ENCODE measurements at regions not wholly inside any gene's neighbourhood (a gene's known extent, or its start where the extent isn't known, plus 50 kb on each side); places are given as distances from the start of the nearest gene placed in this dataset.

DNA sequence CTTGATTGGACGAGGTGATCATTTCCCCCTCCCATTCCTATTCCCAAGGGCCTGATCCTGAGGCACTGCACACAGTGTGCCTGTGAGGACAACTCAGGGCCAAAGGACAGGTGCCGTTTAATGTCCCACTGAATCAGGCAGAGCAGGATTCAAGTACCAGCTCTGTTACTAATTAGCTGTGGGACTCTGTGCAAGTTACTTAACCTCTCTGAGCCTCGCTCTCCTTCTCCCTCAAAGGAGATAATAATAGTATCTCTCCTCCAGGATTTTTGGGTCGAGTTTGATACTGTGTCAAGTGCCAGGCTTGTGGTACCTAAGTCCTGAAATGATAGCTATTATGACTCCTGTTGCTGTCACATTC lies 86.8 kb upstream of the NKD1 start:
- TF ChIP-seq, protein P1, sequence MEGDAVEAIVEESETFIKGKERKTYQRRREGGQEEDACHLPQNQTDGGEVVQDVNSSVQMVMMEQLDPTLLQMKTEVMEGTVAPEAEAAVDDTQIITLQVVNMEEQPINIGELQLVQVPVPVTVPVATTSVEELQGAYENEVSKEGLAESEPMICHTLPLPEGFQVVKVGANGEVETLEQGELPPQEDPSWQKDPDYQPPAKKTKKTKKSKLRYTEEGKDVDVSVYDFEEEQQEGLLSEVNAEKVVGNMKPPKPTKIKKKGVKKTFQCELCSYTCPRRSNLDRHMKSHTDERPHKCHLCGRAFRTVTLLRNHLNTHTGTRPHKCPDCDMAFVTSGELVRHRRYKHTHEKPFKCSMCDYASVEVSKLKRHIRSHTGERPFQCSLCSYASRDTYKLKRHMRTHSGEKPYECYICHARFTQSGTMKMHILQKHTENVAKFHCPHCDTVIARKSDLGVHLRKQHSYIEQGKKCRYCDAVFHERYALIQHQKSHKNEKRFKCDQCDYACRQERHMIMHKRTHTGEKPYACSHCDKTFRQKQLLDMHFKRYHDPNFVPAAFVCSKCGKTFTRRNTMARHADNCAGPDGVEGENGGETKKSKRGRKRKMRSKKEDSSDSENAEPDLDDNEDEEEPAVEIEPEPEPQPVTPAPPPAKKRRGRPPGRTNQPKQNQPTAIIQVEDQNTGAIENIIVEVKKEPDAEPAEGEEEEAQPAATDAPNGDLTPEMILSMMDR (IDR thresholded peaks at IDR 0.05), result no peak
- H3K27me3 ChIP-seq (ENCODE audit: insufficient read depth in 3 of 3, low read length in 2 of 3), result peaks cover 0 to 16% (median 8%) of the 10 kb centered on the region in 3 donors
- no peaks in the 10 kb centered on the region for H3K9me3 ChIP-seq
- no peak overlapping the region for H3K4me3 ChIP-seq
- intact Hi-C loops (cut with DNase I), result no loop called here
- 72 to 87% (median 72%) methylated on average over 4 of the region's 4 CpGs for WGBS, 3 donors
- H3K4me1 ChIP-seq, result no peaks in the 10 kb centered on the region
- H3K27ac ChIP-seq, result no peak overlapping the region
- H3K36me3 ChIP-seq (ENCODE audit: insufficient read depth in 1 of 2, low read depth in 1 of 2), result no peaks in the 10 kb centered on the region
- no peak for DNase-seq
- no peak for ATAC-seq

DNA sequence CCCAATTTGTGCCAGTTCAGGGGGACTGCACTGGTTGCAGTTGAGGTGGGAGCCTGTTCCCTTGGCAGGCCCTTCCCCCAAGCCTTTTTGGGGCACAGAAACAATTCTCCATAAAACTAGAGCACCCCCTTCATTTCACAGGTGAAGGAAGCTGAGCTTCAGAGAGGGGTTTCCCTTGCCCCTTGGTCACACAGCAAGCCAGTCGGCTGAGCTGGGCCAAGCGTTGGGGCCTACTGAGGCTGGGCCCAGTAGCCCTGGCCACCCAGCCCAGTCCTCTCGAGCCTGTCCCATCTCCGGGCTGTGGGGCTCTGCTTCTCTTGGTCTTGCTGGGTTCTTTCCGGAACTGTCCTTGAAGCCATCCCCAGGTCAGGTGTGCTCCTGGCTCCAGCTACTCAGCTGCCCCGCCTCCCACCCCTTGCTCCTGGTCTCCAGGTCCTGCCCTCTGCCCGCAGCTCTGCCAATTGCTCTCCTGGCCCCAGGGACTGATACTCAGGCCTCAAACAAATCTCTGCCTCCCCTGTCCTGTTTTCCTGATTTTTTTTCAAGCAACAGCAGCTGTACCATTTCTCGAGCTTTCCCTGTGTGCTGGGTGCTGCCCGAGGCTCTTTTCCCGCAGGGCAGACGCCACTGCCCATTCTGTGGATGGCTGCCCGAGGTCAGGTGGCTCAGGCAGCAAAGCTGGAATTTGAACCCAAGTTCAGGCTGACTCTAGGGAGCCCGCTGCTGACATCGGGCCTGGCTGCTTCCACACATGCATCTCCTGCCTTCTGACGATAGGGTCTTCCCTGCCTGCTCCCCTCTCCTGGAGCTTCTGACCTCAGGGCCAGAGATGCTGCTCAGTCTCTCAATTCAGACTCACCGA lies 87.4 kb upstream of the NKD1 start:
- ATAC-seq, result no peak
- intact Hi-C loops (cut with DNase I), result no loop called here
- no peak overlapping the region for H3K27ac ChIP-seq
- no peaks in the 10 kb centered on the region for H3K4me1 ChIP-seq
- peaks cover 0 to 12% (median 8%) of the 10 kb centered on the region in 3 donors for H3K27me3 ChIP-seq (ENCODE audit: insufficient read depth in 3 of 3, low read length in 2 of 3)
- 80 to 84% (median 82%) methylated on average over 16 of the region's 16 CpGs for WGBS, 3 donors
- H3K9me3 ChIP-seq, result no peaks in the 10 kb centered on the region
- no peaks in the 10 kb centered on the region for H3K36me3 ChIP-seq (ENCODE audit: insufficient read depth in 1 of 2, low read depth in 1 of 2)
- H3K4me3 ChIP-seq, result no peak overlapping the region
- DNase-seq, result no peak
- TF ChIP-seq, protein P1 (IDR thresholded peaks at IDR 0.05), result no peak

DNA sequence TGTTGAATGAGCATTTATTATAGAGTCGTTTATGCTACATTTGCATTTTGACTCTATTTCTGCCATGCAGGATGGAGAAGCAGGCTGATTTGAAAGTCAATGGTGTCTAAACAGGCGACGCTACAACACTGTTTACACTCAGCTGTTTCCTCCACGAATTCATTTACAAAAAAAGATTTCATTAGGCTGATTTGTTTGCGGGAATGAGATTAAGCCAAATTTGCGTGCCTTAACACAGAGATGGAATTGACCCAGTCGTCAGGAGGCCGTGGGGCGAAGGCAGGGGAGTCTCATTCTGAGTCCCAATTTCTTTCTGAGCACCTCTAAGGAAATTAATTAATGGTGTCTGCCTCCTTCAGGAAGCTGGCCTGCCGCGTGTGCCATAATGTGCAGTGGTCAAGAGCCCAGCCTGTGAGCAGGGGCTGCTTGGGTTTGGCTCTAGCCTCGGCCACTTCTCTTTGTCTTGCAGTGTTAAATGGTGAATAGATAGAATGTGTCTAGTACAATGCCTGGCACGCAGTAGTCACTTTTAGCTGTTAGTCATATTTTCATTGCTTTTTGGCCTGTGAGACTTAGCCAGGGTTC lies 88.6 kb upstream of the NKD1 start:
- Histone ChIP-seq H3K9me3 (no peaks in the 10 kb centered on the region), H3K36me3 (ENCODE audit: insufficient read depth in 1 of 2, low read depth in 1 of 2) (no peaks in the 10 kb centered on the region), H3K4me3 (no peak overlapping the region), H3K27ac (no peak overlapping the region), H3K27me3 (ENCODE audit: insufficient read depth in 3 of 3, low read length in 2 of 3) (peaks cover 0 to 12% (median 8%) of the 10 kb centered on the region in 3 donors), H3K4me1 (no peaks in the 10 kb centered on the region)
- no peak for ATAC-seq
- intact Hi-C loops (cut with DNase I), result no loop called here
- DNase-seq, result no peak
- WGBS, 3 donors, result 49 to 55% (median 54%) methylated on average over 13 of the region's 13 CpGs
- TF ChIP-seq, protein P1 (IDR thresholded peaks at IDR 0.05), result no peak

DNA sequence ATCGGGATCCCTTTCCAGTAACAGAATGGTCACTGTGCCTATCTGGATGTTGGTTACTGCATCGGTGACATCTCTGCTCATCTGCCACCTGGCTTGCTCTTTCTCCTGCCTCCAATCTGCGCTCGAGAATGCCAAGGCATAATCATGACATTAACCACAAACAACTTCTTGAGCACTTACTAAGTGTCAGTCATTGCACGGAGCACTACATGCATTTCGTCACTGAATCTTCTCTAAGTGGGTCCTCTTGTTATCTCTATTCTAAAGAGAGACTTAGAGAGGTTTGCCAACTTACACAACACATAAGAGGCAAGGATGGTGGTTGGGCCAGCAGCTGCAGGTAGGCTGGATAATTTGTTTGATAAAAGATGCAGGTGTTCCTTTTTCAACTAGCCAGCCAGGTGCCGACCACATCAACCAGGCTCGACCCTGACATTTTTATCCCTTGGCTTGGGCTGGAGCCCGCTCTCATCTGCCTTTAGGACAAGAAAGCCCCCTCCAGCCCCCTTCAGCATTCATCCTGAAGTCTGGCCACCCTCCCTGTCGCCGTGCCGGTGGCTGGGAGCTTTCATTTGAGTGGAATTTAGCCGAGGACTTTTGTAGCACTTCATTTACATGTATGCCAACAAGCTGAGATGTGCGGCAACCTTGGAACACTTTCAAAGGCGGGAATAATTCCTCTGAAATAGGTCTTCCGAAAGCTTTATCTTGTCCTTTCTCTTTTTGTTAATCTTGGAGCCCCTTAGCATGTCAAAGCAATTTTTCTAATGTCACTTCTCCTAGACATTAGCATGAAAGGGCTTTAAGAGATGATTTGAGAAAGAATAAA lies 89.3 kb upstream of the NKD1 start:
- Histone ChIP-seq H3K27ac (no peak overlapping the region), H3K4me1 (no peaks in the 10 kb centered on the region), H3K27me3 (ENCODE audit: insufficient read depth in 3 of 3, low read length in 2 of 3) (peaks cover 0 to 12% (median 8%) of the 10 kb centered on the region in 3 donors), H3K9me3 (no peaks in the 10 kb centered on the region), H3K36me3 (ENCODE audit: insufficient read depth in 1 of 2, low read depth in 1 of 2) (no peaks in the 10 kb centered on the region), H3K4me3 (no peak overlapping the region)
- no peak for ATAC-seq
- intact Hi-C loops (cut with DNase I), result no loop called here
- no peak for DNase-seq
- TF ChIP-seq, protein P1 (IDR thresholded peaks at IDR 0.05), result no peak
- WGBS, 3 donors, result 46 to 50% (median 47%) methylated on average over 16 of the region's 16 CpGs

Measured in psoas muscle (tissue), 7 donors.